ENCODE measurements at regions not wholly inside any gene's neighbourhood (a gene's known extent, or its start where the extent isn't known, plus 50 kb on each side); places are given as distances from the start of the nearest gene placed in this dataset.

DNA sequence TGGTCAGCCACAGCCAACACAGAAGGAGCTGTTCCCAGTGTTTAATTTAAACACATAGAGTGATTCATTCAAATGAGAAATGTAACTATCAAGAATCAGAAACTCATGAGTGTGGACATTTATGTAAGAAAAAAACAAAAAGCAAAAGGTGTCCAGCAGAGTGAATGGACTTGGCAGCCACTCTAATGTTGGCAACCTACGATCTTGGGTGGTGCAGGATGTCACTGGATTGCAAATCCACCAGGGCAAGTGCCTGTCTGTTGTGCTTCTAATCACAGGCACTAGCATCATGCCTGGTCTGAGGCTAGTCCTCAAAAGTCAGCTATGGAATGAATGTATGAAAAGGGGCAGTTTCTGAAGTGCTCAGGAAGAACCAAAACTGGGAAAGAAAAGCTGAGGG, 277.7 kb upstream of the CLNK start:
- TF ChIP-seq, protein P1, sequence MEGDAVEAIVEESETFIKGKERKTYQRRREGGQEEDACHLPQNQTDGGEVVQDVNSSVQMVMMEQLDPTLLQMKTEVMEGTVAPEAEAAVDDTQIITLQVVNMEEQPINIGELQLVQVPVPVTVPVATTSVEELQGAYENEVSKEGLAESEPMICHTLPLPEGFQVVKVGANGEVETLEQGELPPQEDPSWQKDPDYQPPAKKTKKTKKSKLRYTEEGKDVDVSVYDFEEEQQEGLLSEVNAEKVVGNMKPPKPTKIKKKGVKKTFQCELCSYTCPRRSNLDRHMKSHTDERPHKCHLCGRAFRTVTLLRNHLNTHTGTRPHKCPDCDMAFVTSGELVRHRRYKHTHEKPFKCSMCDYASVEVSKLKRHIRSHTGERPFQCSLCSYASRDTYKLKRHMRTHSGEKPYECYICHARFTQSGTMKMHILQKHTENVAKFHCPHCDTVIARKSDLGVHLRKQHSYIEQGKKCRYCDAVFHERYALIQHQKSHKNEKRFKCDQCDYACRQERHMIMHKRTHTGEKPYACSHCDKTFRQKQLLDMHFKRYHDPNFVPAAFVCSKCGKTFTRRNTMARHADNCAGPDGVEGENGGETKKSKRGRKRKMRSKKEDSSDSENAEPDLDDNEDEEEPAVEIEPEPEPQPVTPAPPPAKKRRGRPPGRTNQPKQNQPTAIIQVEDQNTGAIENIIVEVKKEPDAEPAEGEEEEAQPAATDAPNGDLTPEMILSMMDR (IDR thresholded peaks at IDR 0.05): no peak
- TF ChIP-seq POLR2A (IDR thresholded peaks at IDR 0.05): no peak

All from body of pancreas (tissue), 4 donors.